Left forelimb (tissue), 1 donor: ENCODE measurements at regions not wholly inside any gene's neighbourhood (a gene's known extent, or its start where the extent isn't known, plus 50 kb on each side); places are given as distances from the start of the nearest gene placed in this dataset.
"Not testable (repeated sequence)": the region's sequence is repeated elsewhere in the genome, so short reads cannot be mapped to it uniquely, and the experiment has no call there.

Experiments
- DNase-seq: peaks from one replicate; pipeline ENCODE4 v3.0.0-alpha.2; 2018; ENCODE audit warnings: low spot score

DNA sequence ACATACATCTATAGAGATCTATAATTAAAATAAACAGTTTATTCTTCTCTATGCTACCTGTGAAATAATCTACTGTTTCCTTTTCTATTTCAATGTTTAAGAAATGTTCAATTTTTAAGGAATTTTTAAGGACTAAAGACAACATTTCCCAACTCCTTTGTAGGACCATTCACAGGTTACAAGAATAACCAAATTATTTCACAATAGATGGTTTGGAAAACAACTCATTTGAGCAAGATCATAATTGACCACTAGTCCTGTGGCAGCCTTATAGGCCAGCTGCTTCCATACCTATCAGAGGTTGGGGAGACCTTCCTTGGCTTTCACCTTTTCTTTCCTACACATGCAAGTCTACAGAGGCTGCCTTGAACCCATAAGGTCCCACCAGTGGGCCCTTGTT is 193.7 kb downstream of the TTC39B start:
- no peak for DNase-seq

DNA sequence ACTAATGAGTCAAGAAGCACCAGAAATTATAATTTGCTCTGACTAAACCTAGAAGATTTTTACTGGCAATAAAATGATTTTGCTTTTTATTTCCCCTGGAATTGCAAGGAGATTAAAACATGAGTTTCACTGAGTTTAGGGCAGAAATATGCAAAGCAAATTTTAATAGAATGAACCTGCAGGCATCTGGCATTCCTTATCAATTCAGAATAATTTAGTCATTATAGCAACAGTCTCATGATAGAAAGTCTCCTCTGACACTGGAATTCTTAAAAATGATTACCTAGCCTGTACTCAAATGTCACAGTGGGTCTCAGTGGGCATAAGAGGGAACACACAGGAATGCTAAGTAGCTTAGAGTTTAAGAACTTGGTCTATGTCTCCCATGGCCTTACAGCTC is 195.9 kb downstream of the TTC39B start:
- DNase-seq, result no peak

DNA sequence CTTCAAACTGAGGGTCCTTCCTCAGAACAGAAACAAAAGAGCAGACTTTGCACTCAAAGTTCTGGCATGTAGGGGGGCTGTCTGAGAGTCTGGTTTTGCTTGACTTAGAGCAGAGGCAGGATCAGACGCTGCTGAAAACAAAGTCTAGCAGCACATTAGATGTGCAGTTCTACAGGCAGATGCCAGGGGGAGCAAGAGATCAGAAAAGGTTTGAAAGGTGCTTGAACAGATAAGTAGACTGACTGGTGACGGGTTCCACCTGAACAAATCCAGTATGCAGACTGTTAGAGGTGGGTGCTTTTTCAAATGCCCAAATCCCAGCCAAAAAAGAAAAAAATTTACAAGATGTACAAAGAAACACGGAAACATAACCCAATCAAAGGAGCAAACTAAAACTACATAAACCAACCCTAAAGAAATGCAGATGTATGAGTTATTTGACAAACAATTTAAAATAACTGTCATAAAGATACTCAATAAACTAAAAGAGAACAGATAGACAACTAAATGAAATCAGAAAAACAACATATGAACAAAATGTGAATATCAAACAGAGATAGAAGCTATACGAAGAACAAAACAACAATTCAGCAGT is 194.7 kb upstream of the FREM1 start:
- DNase-seq, result no peak

DNA sequence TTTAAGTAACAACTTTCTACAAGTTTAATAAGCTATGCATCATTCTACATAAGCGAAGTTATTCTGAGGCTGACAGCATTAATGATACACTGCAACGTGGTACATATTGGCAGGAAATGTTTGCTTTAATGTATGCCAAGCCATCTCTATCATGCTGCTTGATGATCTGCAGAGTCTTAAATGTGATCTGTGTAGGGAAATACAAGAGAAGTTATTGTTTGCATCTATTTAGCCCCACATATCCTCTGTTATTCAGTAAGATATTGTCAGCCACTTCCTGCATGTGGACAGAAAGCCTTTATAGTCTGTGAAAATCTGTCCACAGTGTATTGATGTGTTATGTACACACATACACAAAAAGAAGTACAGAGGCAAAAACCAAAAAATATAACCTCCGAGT is 193.1 kb upstream of the FREM1 start:
- DNase-seq, result no peak

DNA sequence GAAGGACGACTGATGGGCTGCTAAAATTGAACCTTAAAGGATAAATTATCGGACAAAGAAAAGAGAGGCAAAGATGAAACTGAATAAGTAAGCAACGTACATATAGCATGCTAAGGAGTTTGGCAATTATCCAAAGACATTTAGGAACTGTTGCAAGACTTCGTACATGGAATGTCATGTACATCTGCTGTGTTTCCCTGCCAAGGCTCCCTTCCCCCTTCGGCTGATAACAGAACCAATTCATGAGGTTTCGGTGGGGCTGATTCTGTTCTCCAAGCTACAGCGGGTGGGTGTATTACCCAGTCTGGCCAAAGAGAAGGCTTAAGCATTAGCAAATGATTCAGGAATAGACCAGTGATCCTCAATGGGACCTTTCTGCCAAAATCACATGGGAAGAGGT is 190.9 kb upstream of the FREM1 start:
- no peak for DNase-seq

DNA sequence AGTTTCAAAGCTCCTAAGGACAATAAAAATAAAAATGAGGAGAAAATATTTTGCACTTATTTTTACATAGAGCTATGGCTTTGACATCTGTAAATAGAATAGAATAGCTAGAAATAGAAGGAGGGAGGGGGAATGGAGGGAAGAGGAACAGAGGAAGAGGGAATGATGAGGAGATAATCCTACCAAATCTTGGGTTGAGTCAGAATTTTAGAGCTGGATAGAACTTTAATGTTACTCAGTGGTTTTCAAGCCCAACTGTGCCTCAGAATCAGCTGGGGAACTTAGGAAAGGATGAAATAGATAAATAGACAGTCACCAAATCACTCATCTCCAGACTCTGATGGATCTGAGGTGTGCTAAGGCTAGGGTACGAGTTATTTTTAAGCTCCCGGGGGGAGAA is 190.3 kb upstream of the FREM1 start:
- DNase-seq, result no peak

- no peak for DNase-seq
Measured at GRCh38 chr9:15096972-15097371, 186.7 kb upstream of the FREM1 start.

- no peak for DNase-seq
Measured at GRCh38 chr9:15086778-15087324, 176.6 kb upstream of the FREM1 start.

DNA sequence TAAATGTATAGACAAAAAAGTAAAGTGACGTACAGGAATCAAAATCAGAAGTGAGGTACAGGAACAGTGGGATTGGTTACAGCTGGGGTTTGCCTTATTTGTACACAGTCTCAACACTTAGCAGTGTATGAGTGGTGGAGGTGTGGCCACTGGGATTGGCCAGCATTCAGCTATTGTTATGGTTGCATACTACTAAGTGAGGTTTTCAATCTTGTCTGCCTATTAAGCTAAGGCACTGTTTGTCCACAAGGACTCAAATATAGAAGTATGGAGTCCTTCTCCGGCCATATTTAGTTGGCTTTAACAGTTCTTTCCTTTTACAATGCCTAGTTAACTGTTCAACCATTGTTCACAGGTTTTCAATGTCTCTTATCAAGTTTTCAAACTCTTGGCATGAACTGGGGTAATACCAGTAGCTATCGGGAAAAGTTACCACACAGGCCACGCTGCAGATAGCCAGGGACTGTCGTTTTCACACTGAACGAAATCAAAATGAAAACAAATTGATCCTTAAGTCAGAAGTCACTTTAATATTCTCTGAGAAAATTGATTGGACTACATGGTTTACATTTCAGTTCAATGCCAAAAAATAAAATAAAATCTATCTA is 176.0 kb upstream of the FREM1 start:
- no peak for DNase-seq

GRCh38 chr9:15081021-15081753 is 171.0 kb upstream of the FREM1 start:
- no peak for DNase-seq

DNA sequence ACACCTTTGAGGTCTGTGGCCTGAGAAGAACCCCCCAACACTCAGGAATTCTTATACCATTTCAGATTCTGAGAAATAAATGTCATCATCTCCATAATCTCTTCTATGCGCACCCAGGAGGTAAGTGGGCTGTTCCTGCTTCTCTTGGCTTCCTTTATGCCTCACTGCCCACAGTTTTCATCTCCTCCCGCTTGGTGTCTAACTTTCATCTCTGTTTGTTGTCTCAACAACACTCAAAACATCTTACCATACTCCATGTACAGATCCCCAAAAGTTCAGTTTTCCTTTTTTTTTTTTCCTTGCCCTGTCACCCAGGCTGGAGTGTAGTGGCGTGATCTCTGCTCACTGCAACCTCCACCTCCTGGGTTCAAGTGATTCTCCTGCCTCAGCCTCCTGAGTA is 170.2 kb upstream of the FREM1 start:
- no peak for DNase-seq

DNA sequence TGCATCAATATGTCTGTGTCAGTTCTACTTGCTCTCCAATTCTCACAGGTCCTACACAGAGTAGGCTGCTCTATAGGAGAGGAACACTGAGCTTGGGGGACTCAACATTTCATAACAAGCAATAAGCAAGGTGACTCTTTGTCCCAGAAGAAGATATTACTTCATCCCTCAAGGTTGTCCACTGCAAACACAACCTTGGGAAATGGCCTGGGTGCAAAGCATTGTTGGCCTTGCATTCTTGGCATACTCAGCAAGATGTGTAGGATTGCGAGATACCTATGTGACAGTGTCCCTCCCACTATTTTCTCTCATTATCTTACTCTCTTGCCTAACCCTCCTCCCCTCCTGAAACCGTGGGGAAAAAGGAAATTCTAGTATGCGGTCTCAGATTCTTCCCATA is 169.8 kb upstream of the FREM1 start:
- no peak for DNase-seq

DNA sequence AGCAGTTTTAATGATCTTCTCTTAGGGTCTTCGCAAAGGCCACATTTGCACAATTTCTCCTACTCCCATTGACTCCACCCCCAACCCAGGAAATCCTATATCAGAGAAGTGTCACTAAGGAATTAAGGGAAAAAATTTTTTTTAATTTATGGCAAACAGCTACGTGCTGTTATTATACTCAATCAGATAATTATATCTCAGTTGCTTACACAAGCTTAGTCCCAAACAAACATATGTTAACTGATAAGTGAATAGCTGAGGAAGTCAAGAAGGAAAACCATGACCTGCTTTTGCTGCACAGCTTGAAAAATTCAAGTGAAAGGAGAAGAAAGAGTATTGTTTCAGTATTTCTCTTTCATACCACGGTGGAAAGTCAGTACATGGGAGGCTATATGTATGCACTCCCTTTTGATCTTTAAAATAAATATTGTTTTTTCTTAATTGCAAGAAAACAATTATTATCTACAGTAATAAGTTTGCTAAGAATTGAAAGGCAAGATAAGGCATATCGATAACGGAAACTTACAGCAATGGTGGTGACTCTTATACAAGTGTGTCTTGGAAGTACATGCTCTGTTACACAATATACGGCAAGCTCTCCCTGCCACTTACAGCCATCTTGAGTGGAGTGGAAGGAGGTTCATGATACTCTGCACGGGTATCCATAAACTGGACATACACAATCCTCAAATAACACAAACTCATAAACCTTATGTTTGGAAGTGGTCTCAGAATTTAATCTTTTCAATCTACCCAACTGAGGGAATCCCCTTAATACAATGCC is 167.9 kb upstream of the FREM1 start:
- no peak for DNase-seq

DNA sequence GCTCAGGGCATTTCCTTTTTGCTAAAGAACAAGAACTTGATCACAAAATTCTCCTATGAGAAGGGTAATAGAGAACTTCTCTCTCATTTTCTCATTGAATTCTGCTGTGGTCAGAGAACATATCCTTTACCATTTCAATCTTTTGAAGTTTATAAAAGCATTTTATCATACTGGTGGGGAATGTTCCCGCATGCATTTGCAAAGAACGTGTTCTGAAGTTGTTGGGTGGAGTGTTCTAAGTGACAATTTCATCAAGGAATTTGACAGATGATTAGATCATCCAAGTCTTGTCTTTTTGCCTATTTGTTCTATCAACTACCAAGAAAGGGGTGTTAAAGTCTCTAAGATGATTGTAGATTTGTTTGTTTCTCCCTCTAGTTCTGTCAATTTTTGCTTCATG is 163.4 kb upstream of the FREM1 start:
- no peak for DNase-seq

- DNase-seq, result no peak
Measured at GRCh38 chr9:15070716-15071115, 160.5 kb upstream of the FREM1 start.

DNA sequence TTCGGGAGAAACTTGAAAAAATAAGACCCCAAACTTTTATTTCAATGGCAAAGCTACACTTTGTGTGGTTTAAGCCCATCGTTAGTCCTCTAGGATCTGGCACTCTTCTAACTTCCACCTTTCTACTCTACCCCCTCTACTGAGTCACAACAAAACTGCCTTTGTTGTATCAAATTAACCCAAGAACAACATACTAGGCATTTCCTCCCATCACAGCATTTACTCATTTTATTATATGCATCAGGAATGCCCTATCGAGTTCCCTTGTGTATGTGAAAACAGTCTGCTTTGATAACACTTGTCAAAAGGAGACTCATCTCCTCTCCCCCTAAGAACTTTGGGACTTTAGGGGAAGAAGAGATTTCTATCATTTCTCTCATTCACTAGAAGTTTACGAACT is 158.9 kb upstream of the FREM1 start:
- DNase-seq, result no peak

DNA sequence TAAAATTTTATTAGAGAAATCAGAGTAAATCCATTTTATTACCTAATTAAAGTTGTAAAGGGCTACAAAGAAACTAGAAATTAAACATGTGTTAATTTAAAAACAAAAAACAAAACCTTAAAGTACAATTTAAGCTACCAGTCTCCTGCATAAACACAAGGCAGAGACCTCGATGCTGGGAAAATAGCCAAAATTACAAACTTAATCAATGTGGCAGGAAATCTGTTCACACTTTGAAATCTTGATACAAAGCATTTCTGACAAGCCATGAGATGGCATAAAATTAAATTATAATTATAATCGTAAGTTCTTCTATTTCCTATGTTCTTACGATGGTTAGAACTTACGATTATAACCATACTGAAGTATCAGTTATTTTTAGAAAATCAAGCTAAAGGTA is 158.0 kb upstream of the FREM1 start:
- DNase-seq, result no peak

GRCh38 chr9:15059003-15059402 is 148.8 kb upstream of the FREM1 start:
- no peak for DNase-seq

- DNase-seq, result no peak
Measured at GRCh38 chr9:15058236-15058635, 148.0 kb upstream of the FREM1 start.

DNA sequence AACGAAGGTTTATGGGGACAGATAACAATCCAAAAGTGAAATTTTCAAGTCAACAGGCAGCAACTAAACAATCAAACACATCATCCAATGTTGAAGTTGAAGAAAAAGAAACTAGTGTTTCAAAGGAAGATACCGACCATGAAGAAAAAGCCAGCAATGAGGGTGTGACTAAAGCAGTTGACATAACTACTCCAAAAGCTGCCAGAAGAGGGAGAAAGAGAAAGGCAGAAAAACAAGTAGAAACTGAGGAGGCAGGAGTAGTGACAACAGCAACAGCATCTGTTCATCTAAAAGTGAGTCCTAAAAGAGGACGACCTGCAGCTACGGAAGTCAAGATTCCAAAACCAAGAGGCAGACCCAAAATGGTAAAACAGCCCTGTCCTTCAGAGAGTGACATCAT is 145.1 kb upstream of the FREM1 start:
- DNase-seq, result not testable (repeated sequence)

DNA sequence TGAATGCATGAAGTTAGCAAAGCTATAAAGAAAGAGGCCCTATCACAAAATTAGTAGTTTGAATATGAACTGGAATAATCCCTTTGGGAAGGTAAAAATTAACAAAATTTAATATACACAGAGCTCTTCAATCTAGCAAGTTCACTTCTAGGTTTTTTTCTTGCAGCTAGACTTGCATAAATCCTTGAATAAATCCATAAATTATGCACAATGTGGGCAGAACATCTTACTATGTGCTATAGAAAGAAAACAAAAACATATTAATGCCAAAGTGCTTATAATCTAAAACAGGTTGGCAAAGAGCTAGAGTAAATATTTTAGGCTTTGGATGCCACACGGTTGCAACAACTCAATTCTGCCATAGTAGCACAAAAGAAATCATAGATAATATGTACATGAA is 138.5 kb upstream of the FREM1 start:
- no peak for DNase-seq

DNA sequence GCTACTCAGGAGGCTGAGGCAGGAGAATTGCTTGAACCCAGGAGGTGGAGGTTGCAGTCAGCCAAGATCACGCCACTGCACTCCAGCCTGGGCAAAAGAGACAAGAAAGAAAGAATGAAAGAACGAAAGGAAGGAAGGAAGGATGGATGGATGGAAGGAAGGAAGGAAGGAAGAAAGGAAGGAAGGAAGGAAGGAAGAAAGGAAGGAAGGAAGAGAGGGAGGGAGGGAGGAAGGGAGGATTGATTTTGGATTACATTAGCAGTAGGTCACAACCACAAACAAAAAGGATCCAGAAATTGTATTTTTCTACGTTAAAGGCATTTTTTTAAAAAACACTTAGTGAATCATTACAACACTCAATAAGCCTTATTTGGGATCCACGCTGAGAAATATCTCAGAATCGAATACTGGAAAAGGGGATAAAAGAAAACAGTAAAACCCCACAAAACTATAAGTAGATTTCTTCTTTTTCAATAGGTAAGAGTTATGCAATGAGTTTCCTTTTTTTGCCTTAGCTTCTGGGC is 136.9 kb upstream of the FREM1 start:
- DNase-seq, result no peak
